Muscle of back (tissue), 3 donors: ENCODE measurements at regions not wholly inside any gene's neighbourhood (a gene's known extent, or its start where the extent isn't known, plus 50 kb on each side); places are given as distances from the start of the nearest gene placed in this dataset.
A peak's percentile ranks its signal among the peaks of the same experiment; 100 is the strongest.
"Not testable (repeated sequence)": the region's sequence is repeated elsewhere in the genome, so short reads cannot be mapped to it uniquely, and the experiment has no call there.

Experiments used
- DNase-seq, 3 donors: peaks; one replicate each; pipeline versions ENCODE4 v3.0.0 to v3.0.0-alpha.2; 2013

DNA sequence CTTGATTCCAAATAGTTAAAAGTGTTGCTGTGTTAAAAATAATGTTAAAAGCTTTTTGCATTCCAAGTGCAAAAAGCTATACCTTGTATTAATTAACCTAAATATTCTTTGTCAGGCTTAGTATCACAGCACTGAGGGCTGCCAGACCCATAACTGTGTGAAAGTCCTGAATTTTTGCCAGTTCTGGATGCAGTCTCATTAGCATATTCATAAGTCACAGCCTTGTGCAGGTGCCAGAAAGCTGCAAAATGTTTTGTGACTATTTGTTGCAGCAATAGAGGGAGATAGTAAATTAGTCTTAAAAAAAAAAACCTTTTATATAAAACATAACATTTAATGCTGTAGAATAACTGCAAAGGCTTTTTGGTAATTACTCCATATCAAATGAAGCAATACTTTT is 56.6 kb downstream of the SLITRK1 start:
- no peak for DNase-seq

DNA sequence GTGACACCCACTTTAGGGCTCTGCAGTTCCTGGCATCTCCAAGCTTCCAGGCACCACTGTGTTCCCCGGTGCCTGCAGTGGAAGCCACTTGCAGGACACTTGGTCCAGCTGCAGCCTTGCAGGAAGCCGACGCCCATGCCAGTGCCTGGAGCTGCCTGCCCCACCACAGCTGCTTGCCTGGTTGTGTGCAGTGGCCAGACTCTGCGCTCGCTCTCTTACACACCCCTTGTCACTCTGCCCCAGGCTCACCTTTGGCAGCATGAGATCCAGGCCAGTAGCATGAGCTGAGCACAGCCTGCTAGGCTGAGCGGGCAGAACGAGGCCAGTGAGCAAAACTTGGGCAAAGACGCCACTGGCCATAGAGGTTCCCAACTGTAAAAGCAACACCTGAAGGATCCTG is 57.7 kb downstream of the SLITRK1 start:
- no peak for DNase-seq

DNA sequence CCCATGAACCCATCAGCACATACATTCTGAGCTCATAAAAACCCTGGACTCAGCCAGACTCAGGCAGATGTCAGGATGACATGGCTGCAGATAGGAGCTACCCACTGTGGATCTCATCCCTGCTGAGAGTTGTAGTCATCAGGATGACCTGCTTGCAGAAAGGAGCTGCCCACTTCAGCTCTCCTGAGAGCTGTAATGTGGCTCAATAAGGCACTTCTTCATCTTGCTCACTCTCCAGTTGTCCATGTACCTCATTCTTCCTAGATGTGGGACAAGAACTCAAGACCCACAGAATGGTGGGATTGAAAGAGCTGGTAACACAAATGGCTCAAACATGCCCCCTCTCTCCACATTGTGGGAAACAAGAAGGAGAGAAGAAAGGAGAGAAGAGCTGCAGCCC is 58.2 kb downstream of the SLITRK1 start:
- DNase-seq: no peak

DNA sequence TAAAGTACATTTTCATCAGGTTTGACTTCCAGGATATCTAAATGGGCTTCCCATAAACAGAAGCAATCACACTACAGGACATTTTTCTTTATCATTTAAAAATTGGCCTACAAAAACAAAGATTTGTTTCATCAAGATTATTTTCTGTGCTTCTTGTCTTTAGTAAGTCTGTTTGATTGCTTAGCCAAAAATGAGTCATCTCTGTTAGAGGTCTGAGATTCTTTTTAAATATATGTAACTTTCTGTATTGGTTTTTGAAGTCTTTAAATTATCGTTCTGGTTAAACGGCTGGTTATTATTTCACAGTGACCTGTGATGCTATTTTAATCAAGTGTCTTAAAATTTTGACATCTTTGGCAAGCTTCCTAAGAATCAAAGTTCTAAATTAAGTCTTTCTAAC is 62.7 kb downstream of the SLITRK1 start:
- DNase-seq: no peak

DNA sequence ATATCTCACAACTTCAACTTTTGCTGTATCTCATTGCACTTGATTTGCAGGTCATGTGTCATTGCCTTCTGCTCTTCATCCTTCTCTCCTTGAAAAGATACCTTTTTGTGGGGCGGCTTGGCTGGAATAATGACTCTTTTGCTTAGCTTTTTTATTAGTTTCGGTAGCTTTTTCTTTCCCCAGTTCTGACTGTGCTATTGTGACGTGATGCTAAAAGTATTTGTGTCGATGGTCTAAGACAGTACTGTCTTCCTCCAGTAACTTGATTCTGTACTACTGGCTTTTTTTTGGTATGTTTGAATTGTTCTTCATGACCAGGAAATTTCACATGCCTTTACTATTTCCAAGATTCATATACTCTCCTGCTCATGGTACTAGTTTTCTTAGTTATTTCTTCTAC is 63.1 kb downstream of the SLITRK1 start:
- no peak for DNase-seq

DNA sequence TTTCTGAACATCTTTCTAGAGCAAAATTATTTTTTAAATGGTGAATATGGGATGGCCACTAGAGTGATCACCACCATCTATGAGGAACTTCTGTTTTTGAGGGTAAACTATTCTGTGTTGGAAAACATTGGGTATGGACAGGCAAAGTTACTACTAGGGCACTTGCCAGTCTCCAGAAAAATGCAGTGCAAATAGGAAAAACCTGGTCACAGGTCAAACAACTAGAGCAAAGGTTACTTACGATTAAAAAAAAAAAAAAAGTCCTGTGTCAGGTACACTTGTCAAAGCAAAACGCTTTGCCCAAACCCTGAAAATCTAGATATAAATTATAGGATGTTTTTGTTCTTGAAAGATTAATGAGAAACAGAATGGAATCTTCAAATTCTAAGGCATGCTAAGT is 66.2 kb downstream of the SLITRK1 start:
- no peak for DNase-seq

DNA sequence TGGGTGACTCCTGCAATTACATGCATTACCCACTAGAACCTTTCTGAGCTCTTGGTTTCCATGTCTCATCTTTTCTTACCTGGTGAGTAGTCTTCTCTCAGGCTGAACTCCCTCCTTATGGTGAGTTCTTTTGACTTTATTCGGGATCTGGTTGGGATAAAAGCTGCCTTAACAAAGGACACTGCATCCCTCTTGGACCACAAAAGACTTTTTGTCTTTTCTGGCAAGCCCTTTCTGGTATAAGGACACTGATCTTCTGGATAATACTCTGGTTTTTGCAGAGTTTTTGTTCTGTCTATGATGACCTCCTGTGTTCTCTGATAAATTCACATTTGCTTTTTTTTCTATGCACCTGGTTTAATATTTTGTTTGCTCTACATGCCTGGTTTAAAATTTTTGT is 66.7 kb downstream of the SLITRK1 start:
- no peak for DNase-seq

DNA sequence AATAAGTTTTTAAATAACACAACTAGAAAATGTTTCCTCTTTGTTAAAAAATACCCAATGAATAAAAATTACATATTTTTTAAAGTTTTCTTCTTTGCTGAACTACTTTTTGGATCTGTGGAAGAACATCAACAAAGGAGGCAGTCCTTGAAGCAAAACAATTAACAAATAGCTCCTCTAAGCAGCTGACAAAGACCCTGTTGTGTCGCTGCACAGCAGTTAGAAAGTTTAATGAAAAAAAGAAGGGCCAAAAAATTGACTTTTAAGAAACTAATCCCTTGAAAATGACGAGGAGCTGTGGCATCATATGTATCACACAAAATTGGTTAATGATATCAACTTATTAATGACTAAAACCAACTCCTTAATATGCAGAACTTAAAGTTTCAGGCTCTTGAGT is 72.1 kb downstream of the SLITRK1 start:
- DNase-seq: no peak

DNA sequence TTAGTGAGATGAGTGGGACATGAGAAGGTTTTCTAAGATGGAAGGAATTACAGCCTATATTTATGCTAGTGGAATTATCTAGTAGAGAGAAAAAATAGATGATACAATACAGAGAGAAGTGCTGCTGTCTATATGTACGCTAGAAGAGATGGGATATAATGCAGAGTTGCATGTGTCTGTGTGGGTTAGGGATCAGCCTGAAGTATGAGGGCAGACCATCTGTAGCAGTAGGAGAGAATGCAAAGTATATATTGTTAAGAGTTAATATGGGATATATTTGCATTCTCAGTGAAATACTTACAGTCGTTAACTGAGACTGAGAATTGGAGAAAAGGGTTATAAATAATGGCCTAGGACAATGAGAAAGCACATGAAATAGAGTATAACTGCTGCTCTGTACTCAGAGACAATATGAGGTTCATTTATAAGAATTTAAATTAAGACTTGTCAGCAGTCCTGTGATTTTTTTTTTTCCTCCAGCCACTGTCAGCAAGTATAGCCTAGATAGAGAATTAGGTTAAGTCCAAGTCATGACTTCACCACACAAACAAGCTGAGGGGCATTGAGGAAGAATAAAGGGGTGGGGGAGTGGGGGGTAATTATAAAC is 77.8 kb downstream of the SLITRK1 start:
- no peak for DNase-seq

DNA sequence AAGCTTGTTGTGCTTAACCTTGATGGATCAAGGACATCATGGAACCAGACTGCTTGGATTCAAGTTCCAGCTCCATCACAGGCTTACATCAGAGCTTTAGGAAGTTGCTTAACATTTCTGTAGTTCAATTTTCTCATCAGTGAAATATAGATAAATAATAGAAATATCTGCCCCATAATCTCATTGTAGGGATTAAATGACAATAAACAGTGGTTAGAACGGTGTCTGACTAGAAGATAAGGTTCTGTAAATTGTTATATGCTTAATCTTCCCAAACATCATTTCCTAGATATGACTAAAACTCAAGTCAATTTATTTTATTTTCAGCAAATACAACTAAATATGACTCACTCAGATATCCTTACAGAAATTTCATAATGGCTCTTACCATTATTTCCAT is 83.5 kb downstream of the SLITRK1 start:
- DNase-seq: no peak

DNA sequence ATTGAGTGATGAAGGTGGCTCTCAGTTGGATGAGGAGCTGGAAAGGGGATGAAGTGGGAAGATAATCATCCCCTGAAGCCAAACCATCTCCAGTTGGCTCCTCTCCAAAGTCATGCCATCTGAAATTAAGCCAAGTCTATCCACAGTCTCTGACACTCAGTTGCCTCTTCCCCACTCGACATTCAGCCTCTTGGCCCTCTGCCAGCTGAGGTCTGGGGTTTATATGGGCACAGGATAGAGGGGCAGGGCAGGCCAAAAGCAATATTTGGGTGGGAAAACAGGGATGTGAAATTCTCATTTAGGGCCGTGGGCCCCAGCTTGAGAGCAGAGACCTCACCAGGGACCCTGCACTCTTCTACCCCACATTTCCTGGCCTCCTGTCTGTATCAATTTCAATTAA is 85.9 kb downstream of the SLITRK1 start:
- no peak for DNase-seq

DNA sequence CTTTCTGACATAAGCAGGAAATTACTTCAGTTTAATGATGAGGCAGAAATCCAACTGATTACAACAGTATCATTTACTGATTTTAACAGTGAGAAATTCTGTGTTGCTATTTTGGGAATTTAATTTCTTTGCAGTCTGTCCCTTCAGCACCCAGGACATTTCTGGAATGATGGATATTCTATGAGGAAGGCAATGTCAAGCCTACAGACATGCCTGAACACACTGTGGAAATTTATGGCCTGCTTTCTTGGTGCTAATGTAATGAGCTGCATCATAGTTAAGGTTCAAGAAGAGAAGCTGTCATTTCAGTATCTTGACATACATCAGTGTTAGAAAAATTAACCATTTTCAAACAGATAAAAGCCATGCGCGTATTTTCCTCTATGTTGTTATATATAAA is 87.7 kb downstream of the SLITRK1 start:
- no peak for DNase-seq

DNA sequence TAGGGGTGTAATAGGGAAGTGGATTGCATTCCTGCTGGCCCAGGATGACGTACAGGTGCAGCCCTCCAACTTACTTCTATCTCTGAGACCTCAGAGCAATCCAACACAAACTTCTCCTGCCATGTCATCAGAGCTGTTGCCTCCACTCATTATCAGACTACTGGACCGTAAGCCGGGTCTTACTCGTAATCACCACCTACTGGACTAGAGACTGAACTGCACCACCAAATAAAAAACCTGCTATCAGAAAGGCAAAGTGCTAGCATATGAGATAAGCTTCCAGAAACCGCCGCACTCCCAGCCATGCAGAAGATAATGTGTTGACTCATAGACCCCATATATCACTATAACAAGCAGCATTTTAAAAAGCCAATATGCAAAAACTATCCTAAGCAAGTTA is 102.0 kb downstream of the SLITRK1 start:
- no peak for DNase-seq

DNA sequence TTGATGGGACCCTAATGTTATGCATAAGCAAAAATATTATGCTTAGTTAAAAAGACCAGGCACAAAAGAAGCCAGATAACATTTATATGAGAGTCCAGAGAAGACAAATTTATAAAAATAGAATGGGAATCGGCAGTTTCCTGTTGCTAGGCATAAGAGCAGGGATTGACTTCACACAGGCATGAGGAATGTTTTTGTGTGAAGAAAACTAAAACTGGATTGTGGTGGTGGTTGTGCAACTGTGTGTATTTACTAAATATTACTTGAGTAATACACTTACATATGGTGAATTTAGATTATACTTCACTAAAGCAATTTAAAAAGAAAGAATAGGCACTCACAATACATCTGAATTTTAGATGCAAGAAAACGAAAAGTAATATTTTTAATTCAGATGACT is 108.3 kb downstream of the SLITRK1 start:
- no peak for DNase-seq

DNA sequence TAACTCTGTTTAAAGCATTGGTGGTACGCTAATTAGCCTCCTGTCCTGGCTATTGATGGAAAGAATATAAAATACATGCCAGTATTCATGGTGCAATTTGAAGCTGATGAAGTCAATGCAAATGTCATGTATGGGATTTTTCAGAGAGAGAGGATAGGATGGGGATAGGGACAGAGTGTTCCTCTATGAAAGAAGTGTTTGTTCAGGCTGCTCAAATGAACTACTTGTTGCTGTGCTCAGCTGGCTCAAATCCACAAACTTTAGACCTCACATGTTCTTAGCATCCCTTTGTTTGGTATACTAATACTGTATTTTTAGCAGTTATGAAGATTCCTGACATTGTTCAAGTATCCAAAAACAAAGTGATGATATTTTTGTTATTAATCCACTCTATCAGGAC is 116.5 kb downstream of the SLITRK1 start:
- no peak for DNase-seq

DNA sequence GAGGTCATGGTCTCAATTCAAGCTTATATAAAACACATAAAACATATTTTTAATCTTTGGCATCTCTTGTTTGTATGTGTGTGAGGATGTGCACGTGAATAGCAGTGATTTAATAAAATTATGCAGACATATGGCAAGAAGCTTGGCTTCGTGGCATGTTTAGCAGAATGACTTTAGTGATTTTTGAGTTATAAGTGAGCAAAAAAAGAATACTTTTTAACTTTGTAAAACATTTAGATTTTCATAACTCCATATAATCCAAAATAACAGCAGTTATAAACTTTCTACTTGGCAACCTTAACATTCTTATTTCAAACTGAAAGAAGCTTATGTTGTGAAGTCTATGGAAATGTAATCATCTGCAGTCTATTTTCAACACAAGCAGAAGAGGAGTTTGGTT is 120.6 kb downstream of the SLITRK1 start:
- DNase-seq: peak in 2 of 3 donors; percentile 2 to 29

DNA sequence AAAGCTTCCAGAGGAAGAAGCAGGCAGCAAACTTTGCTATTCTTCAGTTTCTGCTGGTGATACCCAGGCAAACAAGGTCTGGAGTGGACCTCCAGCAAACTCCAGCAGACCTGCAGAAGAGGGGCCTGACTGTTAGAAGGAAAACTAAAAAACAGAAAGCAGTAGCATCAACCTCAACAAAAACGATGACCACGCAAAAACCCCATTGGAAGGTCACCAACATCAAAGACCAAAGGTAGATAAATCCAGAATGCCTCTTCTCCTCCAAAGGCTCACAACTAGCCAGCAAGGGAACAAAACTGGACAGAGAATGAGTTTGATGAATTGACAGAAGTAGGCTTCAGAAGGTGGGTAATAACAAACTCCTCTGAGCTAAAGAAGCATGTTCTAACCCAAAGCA is 127.1 kb downstream of the SLITRK1 start:
- not testable (repeated sequence) for DNase-seq

DNA sequence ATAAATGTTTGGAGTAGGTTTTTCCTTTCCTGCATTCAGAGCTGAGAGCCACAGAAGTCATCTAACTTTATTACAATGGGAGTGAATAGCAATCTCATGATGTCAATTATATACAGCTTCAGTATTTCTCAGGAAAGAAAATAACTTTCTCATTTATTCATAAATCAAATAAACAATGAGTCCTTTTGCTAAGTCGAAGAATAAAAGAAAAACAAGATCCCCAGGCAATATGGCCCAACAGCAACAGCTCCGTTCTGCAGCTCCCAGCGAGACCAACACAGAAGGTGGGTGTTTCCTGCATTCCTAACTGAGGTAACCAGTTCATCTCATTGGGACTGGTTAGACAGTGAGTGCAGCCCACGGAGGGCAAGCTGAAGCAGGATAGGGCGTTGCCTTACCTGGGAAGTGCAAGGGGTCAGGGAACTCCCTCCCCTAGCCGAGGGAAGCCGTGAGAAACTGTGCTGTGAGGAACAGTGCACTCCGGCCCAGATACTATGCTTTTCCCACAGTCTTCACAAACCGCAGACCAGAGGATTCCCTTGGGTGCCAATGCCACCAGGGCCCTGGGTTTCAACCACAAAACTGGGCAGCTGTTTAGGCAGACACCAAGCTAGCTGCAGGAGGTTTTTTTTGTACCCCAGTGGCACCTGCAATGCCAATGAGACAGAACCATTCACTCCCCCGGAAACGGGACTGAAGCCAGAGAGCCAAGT is 128.2 kb downstream of the SLITRK1 start:
- no peak for DNase-seq

DNA sequence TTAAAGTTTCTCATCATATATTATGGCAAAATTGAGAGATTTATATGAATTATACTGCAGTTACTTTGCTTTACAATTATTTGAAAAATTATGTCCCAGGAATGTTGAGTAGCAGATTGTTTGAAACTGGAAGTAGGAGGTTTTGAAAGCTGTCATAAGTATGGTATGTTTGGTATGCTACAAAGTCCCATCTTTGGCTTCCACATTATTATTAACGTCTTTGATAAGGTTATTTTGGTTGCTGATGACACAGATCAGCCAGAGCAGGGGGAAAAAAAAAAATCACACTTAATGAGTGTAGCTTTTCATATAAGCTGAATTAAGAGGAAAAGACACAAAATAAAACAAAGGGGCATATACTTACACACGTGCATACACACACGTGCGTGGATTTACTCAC is 130.1 kb downstream of the SLITRK1 start:
- peak in 2 of 3 donors; percentile 8 to 38 for DNase-seq

DNA sequence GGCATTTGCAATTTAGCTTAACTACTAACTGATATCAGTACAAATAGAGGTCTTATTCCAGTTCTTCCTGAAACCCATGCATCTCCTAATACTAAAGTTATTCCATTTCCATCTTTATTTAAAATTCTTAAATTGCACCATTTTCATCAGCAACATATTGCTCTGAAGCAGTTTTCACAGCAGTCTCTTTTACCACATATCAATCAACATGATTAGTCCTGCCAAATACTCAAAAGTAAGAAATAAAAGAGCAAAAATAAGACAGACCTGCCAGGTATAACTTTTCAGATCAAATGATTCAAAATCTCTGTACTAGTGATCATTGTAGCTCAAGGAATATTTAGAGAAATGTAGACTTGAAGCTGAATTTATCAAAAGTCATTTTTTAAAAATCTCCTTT is 141.7 kb downstream of the SLITRK1 start:
- no peak for DNase-seq

DNA sequence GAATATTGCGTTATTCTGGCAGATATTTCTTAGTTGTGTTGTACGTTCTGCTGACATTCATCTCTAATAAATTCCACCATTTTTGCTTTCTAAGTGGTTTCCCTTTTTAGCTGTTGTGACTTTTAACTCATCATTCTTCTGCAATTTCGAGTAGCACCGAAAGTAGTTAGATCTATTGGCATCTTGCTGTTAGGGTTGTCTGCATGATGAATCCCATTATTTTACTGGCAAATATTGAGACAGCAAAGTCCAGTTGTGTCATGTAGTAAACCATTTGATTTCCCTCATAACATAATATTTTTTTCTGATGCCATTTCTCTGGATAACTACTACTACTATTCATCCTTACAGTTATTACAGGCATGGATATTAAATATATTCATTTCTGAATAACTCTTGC is 143.9 kb downstream of the SLITRK1 start:
- no peak for DNase-seq

DNA sequence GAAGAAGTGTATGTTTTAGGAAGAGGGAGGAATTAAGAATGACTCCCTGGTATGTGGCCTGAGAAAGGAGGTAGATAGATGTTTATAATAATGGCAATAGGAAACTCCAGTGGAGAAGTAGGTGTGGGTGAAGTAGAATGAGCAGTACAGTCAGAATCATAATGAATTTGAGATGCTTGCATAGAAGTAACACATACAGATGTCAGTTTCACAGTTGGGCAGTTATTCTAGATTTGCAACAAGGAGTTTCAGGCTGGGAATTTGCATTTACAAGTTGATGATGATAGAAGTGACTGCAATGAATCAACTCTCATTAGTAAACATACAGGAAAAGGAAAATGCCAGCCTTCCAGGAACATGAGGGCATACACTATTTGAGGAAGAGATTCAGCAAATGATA is 149.0 kb downstream of the SLITRK1 start:
- DNase-seq: no peak

DNA sequence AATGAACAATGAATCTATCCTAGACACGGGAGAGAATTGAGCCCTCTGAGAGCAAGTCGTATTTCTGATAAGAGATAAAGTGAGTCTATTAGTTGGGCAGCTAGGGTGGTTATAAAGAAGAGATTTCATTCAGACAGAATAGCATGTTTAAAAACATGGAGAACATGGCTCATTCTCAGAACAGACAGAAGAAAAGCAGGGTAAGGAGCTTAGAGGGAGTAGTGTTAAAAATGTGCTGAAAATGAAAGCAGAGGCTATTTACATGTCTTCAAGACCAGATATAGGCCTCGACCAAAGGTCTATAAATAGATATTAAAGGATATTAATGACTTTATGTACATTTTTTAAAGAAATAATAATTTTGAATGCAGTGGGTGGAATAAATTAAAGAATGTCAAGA is 149.5 kb downstream of the SLITRK1 start:
- DNase-seq: no peak

DNA sequence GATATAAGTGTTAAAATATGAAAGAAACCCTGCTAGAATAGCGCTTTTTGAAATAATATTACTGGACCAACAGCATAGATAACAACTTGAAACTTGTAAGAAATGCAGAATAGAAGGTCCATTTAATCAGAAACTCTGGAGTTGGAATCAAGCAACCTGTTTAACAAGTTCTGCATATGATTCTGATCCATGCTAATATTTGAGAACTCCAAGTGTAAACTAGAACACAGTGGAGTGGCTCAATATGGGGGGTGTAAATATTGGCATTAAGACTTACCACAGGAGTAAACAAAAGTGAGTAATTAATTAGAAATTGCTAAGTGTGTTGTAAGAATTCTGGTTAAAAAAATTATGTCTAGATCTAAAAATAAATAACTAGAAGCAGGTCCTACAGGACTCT is 151.2 kb downstream of the SLITRK1 start:
- no peak for DNase-seq
